HG03060 (cell line): ENCODE measurements at regions not wholly inside any gene's neighbourhood (a gene's known extent, or its start where the extent isn't known, plus 50 kb on each side); places are given as distances from the start of the nearest gene placed in this dataset.

Experiments
- ATAC-seq: cut with Tn5 transposase; IDR thresholded peaks from one replicate; pipeline ENCODE4 v1.9.1; 2021; ENCODE audit warnings: low read depth, moderate number of reproducible peaks; ENCODE audit not compliant: unreplicated experiment

DNA sequence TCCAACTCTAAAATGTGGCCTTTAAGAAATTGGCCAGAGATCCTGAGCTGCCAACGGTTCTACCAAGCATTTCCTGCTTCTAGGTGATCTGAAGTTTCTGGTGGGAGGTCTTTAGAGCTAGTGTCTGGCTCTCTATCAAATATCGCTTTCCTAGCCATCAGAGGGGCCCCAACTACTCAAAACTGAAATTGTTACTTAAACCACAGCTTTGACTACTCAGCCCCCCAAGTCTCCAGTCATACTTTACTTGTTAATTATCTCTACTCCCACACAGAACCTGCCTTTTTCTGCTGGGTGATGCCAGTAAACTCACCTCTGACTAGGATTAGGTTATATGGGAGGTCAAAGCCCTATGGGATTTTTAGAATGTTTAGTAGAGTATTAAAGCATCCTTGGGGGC is 95.1 kb downstream of the FASLG start:
- ATAC-seq, result no peak

GRCh38 chr1:172754609-172755008 is 95.7 kb downstream of the FASLG start:
- ATAC-seq, result no peak

DNA sequence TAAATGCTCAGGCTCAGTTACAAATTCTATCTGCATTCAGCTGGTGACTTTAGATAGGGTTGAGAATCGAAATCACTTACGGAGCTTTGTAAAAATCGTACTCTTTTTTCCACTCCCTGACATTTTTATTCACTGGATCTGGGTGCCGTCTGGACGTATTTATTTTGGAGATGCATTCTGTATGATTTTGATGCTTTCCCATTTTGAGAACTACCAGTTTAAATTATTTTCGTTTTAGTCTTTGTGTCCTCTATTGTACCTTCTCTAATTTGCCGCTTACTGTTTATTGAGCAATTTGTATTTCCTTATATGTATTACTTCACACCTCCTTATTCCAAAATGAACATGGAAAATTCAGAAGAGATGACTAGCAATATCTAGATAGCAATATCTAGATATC is 96.2 kb downstream of the FASLG start:
- ATAC-seq, result no peak

- no peak for ATAC-seq
These were observed 97.1 kb downstream of the FASLG start for GRCh38 chr1:172756024-172756423.

DNA sequence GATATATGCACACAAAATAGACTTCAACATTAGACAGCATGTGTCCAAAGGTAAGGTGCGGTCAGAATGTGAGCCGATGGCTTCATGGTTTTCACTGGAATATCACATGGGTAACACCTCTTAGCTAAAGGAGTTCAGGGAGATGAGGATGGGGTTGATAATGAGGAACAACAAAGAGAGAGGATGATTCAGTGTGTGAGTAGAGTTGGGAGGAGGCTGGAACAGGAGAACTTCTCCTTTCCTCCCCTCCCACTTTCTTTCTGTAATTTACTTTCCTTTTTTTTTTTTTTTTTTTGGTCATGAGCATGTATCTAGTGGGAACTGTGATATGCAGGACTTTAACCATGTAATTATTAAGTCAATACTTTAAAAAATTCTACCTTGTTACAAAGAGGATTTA is 99.4 kb downstream of the FASLG start:
- no peak for ATAC-seq

GRCh38 chr1:172760121-172760520 is 101.2 kb downstream of the FASLG start:
- ATAC-seq, result no peak

DNA sequence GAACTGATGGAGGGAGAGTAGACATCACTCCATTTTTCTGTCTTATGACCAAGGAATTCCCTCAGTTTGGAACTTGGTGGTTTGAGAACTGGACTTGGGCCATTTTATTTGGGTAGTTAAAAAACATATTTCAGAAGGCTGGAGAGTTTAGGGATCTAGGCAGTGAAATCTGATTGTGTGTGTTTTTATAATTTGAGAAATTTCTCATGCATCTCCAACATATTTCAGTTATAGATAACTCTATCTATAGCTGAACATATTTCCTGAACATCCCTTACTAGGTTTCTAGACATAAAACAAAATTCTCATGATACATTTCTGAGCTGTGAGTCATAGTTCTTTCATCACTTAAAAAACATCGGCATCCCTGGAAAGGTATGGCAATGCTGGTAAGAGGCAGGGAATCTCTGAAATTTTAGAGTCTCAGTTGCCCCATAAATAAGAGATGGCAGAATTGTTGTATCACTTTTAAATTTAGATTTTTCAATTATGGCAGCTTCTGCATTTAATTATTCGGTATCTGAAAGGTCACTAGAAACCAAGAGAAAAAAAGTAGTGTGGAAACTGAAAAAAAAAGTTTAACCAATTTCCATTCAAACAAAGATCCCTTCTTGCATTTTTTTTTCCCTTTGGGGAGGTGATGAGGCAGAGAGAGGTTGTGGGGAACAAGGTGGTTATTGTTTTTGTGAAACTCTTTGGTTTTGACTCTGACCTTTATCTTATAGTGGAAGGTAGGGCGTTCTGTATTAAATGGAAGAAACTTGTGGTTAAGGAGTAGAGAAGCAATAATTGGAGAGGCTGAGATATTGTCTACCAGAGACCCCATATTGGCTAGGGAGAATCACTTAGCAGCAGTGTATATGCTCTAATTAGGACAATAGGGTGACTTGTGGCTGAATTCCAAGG is 102.9 kb downstream of the FASLG start:
- ATAC-seq, result no peak

- ATAC-seq, result no peak
These were observed 104.2 kb downstream of the FASLG start for GRCh38 chr1:172763057-172763456.

- ATAC-seq, result no peak
These were observed 105.5 kb downstream of the FASLG start for GRCh38 chr1:172764378-172764777.

- no peak for ATAC-seq
These were observed 107.6 kb downstream of the FASLG start for GRCh38 chr1:172766462-172766861.

DNA sequence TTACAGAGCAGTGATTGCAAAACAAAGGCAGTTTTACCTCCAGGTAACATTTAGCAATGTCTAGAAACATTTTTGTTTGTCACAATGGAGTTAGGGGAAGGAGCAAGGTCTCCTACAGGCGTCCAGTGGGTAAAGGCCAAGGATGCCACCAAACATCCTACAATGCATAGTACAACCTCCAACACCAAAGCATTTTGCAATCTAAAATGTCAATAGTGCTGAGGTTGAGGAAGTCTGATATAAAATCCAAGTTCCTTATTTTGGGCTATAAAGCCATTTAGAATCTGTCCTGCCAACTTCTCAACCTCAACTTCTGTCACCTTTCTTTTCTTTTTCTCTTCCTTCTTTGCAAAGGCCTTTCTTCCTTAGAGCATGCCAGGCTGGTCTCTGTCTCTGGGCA is 111.2 kb downstream of the FASLG start:
- ATAC-seq, result no peak

- no peak for ATAC-seq
These were observed 115.7 kb downstream of the FASLG start for GRCh38 chr1:172774561-172774960.

- no peak for ATAC-seq
These were observed 116.7 kb downstream of the FASLG start for GRCh38 chr1:172775606-172776005.

DNA sequence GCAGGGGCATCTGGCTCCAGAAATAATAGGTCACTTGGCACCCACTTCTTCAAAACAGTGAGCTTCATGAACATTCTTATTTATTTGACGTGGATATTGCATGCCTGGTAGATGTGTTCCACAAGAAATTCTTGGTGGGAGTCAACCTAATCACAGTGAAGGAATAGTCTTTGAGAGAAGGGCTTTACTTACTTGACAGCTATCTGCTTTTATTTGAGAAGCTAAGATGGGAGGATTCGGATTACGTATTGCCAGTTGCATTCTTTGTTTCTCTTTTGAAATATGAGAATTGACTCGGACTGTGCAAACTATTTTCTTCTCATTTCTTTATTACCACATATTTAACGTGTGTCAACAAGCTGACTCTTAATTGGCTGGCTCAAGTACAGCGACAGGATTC is 117.2 kb downstream of the FASLG start:
- no peak for ATAC-seq

- no peak for ATAC-seq
These were observed 118.9 kb downstream of the FASLG start for GRCh38 chr1:172777767-172778166.

- ATAC-seq, result no peak
These were observed 119.9 kb downstream of the FASLG start for GRCh38 chr1:172778456-172779455.

DNA sequence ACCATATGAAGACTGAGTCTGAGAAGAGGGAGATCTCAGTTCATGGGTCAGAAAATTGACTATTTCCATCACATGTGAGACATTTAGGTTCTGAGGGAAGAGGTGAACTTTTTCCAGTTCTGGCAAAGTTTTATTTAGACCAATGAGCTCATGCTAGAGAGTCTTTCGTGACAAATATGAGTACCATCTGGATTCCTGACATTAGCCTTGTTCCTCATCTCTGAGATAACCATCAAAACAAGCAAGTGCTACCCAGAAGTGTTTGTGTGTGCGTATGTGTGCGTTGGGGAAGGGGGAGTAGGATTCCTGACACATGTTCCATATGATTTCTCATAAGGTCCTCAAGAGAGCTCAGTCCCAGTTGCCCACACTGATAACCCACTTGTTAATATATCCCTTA is 120.6 kb downstream of the FASLG start:
- no peak for ATAC-seq

GRCh38 chr1:172781513-172782140 is 122.7 kb downstream of the FASLG start:
- no peak for ATAC-seq

DNA sequence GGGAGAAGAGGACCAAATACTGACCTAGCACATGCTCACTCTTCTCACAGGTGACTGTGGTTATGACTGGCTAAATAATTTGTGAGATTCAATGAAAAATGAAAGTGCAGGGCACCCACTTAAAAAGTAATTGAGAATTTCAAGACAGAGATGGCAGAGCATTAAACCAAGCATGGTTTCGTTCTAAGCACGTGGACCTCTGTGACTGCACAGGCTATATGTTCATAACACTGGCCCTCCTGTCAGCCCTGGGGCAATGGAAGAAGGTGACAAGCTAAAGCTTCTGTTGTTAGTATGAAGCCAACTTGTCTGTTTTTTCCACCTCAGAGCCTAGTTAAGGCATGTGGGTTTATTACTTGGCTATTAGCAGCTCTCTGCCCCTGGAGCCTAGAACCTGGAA is 130.9 kb downstream of the FASLG start:
- no peak for ATAC-seq

- ATAC-seq, result no peak
These were observed 131.3 kb downstream of the FASLG start for GRCh38 chr1:172790245-172790644.

DNA sequence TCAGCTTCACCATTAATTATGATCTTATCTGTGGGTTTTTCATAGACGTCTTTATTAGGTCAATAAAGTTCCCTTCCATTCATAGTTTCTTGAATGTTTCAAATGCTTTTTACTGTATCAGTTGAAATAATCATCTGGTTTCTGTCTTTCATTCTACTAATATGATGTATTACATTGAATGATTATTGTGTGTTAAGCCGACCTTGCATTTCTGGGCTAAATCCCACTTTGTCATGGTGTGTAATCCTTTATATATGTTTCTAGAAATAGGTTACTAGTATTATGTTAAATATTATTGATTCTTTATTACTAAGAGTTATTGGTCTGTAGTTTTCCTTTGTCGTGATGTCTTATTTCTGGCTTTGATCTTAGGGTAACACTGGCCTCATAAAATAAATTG is 134.9 kb downstream of the FASLG start:
- no peak for ATAC-seq
